ENCODE measurements at regions not wholly inside any gene's neighbourhood (a gene's known extent, or its start where the extent isn't known, plus 50 kb on each side); places are given as distances from the start of the nearest gene placed in this dataset.

- 81% methylated on average over 10 of the region's 10 CpGs for WGBS
- Histone ChIP-seq H3K36me3 (no peaks in the 10 kb centered on the region), H3K4me3 (no peak overlapping the region), H3K9me3 (no peaks in the 10 kb centered on the region), H3K27me3 (peaks cover 17% of the 10 kb centered on the region), H3K27ac (no peak overlapping the region), H3K4me1 (no peaks in the 10 kb centered on the region)
- TF ChIP-seq POLR2AphosphoS5 (IDR thresholded peaks at IDR 0.05) (no peak), EP300 (IDR thresholded peaks at IDR 0.05) (no peak), CTCF (IDR thresholded peaks at IDR 0.05) (no peak), POLR2A (IDR thresholded peaks at IDR 0.05) (no peak)
- no peak for DNase-seq (ENCODE audit: low spot score in 2 of 2)
These were observed 170.4 kb downstream of the WSCD1 start for GRCh38 chr17:6240601-6241000.

DNA sequence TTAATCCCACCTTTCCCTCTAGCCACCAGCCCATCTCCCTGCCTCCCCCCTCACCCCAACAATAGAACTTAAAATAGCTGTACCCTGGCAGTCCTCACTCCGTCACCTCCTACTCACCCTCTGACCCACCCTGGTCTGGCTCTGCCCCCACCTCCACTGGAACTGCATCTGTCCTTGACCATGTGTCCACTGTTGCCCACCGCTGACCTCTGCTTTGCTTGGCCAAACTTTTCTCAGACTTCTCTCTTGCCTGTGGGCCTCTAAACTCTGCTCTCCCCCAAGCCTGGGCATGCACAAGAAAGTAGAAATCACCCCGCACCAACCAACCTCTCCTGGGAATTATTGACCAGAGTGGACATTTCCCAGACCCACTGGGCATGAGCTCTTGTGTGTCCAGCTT lies 169.8 kb downstream of the WSCD1 start:
- no peaks in the 10 kb centered on the region for H3K4me1 ChIP-seq
- H3K9me3 ChIP-seq = no peaks in the 10 kb centered on the region
- 80% methylated on average over 3 of the region's 3 CpGs for WGBS
- TF ChIP-seq CTCF (IDR thresholded peaks at IDR 0.05) = no peak
- TF ChIP-seq EP300 (IDR thresholded peaks at IDR 0.05) = no peak
- TF ChIP-seq POLR2AphosphoS5 (IDR thresholded peaks at IDR 0.05) = no peak
- no peak for TF ChIP-seq POLR2A (IDR thresholded peaks at IDR 0.05)
- H3K36me3 ChIP-seq = no peaks in the 10 kb centered on the region
- H3K27me3 ChIP-seq = peaks cover 17% of the 10 kb centered on the region
- no peak overlapping the region for H3K27ac ChIP-seq
- no peak for DNase-seq (ENCODE audit: low spot score in 2 of 2)
- no peak overlapping the region for H3K4me3 ChIP-seq

GRCh38 chr17:6239241-6239798 lies 169.1 kb downstream of the WSCD1 start:
- Histone ChIP-seq H3K4me1 (no peaks in the 10 kb centered on the region), H3K27ac (no peak overlapping the region), H3K27me3 (peaks cover 14% of the 10 kb centered on the region), H3K36me3 (no peaks in the 10 kb centered on the region), H3K9me3 (no peaks in the 10 kb centered on the region), H3K4me3 (no peak overlapping the region)
- no peak for DNase-seq (ENCODE audit: low spot score in 2 of 2)
- whole genome bisulfite sequencing = 47% methylated on average over 10 of the region's 10 CpGs
- TF ChIP-seq EP300 (IDR thresholded peaks at IDR 0.05) (no peak), POLR2AphosphoS5 (IDR thresholded peaks at IDR 0.05) (no peak), CTCF (IDR thresholded peaks at IDR 0.05) (no peak), POLR2A (IDR thresholded peaks at IDR 0.05) (no peak)

DNA sequence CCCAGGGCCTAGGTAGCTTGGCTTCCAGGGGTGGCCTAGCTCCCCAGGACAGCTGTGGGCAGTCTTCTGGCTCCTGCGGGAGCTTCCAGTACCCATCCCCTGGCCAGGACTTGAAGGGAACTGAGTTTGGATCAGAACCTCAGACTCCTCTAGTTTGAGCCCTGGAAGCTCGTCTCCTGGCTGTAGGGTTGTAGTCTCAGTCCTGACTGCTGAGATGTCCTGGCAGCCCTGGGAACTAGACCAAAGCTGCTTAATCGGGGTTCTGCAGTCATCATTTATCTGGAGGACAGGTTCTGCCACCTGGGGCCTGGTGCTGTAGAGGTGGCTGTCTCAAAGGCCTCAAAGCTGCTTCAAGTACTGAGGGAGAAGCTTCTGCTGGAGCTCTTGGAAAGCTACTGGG lies 163.7 kb downstream of the WSCD1 start:
- WGBS = no CpG with 5 or more reads among the region's 3 CpGs
- H3K4me3 ChIP-seq = no peak overlapping the region
- H3K27ac ChIP-seq = no peak overlapping the region
- DNase-seq (ENCODE audit: low spot score in 2 of 2) = no peak
- H3K4me1 ChIP-seq = peaks cover 3% of the 10 kb centered on the region
- H3K27me3 ChIP-seq = peaks cover 14% of the 10 kb centered on the region
- no peaks in the 10 kb centered on the region for H3K36me3 ChIP-seq
- H3K9me3 ChIP-seq = no peaks in the 10 kb centered on the region
- TF ChIP-seq EP300 (IDR thresholded peaks at IDR 0.05) (no peak), CTCF (IDR thresholded peaks at IDR 0.05) (no peak), POLR2A (IDR thresholded peaks at IDR 0.05) (no peak), POLR2AphosphoS5 (IDR thresholded peaks at IDR 0.05) (no peak)

GRCh38 chr17:6233339-6233738 lies 163.2 kb downstream of the WSCD1 start:
- no peak for DNase-seq (ENCODE audit: low spot score in 2 of 2)
- no peaks in the 10 kb centered on the region for H3K9me3 ChIP-seq
- H3K27me3 ChIP-seq = peaks cover 14% of the 10 kb centered on the region
- WGBS = 63% methylated on average over 4 of the region's 4 CpGs
- TF ChIP-seq POLR2A (IDR thresholded peaks at IDR 0.05) (no peak), POLR2AphosphoS5 (IDR thresholded peaks at IDR 0.05) (no peak), CTCF (IDR thresholded peaks at IDR 0.05) (no peak), EP300 (IDR thresholded peaks at IDR 0.05) (no peak)
- H3K27ac ChIP-seq = no peak overlapping the region
- no peak overlapping the region for H3K4me3 ChIP-seq
- no peaks in the 10 kb centered on the region for H3K36me3 ChIP-seq
- peaks cover 3% of the 10 kb centered on the region for H3K4me1 ChIP-seq

All from suprapubic skin (tissue), 4 donors.